DND-41 (cell line): ENCODE measurements at regions not wholly inside any gene's neighbourhood (a gene's known extent, or its start where the extent isn't known, plus 50 kb on each side); places are given as distances from the start of the nearest gene placed in this dataset.

Source experiments
- CTCF ChIP-seq: IDR thresholded peaks from 2 replicates; pipeline ENCODE4 v1.5.1; 2012; ENCODE audit warnings: borderline replicate concordance, low read length, moderate library complexity, mild to moderate bottlenecking; ENCODE audit not compliant: poor library complexity, severe bottlenecking; ENCODE audit errors: extremely low read depth
- EZH2 ChIP-seq: IDR thresholded peaks from 3 replicates; pipeline ENCODE4 v1.6.1; 2012; ENCODE audit warnings: borderline replicate concordance, low read depth, mild to moderate bottlenecking, moderate library complexity, low read length, inconsistent platforms; ENCODE audit not compliant: severe bottlenecking

DNA sequence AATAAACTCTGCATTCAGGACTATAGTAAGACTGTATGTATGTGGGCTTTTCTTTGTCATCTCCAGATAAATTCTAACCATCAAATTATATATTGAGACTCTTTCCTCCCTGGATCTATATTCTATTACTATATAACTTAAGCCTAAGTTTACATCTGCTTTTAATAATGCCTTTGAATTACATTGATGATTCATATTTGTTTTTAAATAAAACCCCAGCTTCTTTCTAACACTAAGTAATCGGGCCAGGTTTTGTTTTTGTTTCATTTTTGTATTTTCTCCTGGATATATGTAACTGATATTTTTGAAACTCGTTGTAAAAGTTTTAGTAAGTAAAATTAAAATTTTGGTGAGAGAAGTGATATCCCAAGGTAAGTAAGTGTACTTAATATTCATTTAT is 1599.1 kb downstream of the PCDH9 start:
- no peak for TF ChIP-seq CTCF
- TF ChIP-seq EZH2 = no peak
